WTC11 (cell line): ENCODE measurements at regions not wholly inside any gene's neighbourhood (a gene's known extent, or its start where the extent isn't known, plus 50 kb on each side); places are given as distances from the start of the nearest gene placed in this dataset.
A peak's percentile ranks its signal among the peaks of the same experiment; 100 is the strongest.

Experiments used
- ATAC-seq: fragments of 200-7000 bp; cut with Tn5 transposase; 2 replicates; pipeline ENCODE4 v1.10.0; 2021; ENCODE audit warnings: mild to moderate bottlenecking, moderate library complexity
- CTCF ChIA-PET: fragments of 300-600 bp; sonication (Branson Sonifier 250); formaldehyde crosslinking; loops from one replicate; lab custom pipeline; 2021; ENCODE audit warnings: antibody characterized with exemption; lab: Charles Lee
- POLR2A ChIA-PET: fragments of 350-600 bp; sonication (Branson Sonifier 250); formaldehyde crosslinking; loops from one replicate; lab custom pipeline; 2021; ENCODE audit warnings: antibody characterized with exemption; lab: Charles Lee
- DNase-seq: peaks from one replicate; pipeline ENCODE4 v3.0.0; 2021; ENCODE audit warnings: low spot score
- H3K27ac Mint-ChIP-seq: 2 replicates; pipeline ENCODE4 v1.8.0; 2021; ENCODE audit warnings: mixed read lengths
- H3K27me3 Mint-ChIP-seq: 2 replicates; pipeline ENCODE4 v1.8.0; 2021; ENCODE audit warnings: low read depth, mild to moderate bottlenecking, moderate library complexity, mixed read lengths
- H3K36me3 Mint-ChIP-seq: 2 replicates; pipeline ENCODE4 v1.8.0; 2021; ENCODE audit warnings: mixed read lengths
- H3K4me1 Mint-ChIP-seq: 2 replicates; pipeline ENCODE4 v1.8.0; 2022; ENCODE audit warnings: mixed read lengths
- H3K4me3 Mint-ChIP-seq: 2 replicates; pipeline ENCODE4 v1.8.0; 2021; ENCODE audit warnings: mild to moderate bottlenecking, moderate library complexity, mixed read lengths
- H3K9me3 Mint-ChIP-seq: 2 replicates; pipeline ENCODE4 v1.8.0; 2021; ENCODE audit warnings: mixed read lengths
- ETV6 ChIP-seq: sonication (generic); formaldehyde crosslinking; IDR thresholded peaks from 2 replicates; pipeline ENCODE4 v1.8.1; 2022; ENCODE audit warnings: mild to moderate bottlenecking, missing genetic modification reagents
- FOXK1 ChIP-seq: sonication (generic); formaldehyde crosslinking; IDR thresholded peaks from 2 replicates; pipeline ENCODE4 v1.8.0; 2022; ENCODE audit warnings: mild to moderate bottlenecking, moderate library complexity, missing genetic modification reagents
- FOXP1 ChIP-seq: sonication (generic); formaldehyde crosslinking; IDR thresholded peaks from 2 replicates; pipeline ENCODE4 v1.8.0; 2022; ENCODE audit warnings: missing genetic modification reagents, mild to moderate bottlenecking, moderate library complexity, borderline replicate concordance
- GTF2I ChIP-seq: fragments of 250-450 bp; sonication (Bioruptor Pico); conservative IDR thresholded peaks from 2 replicates; pipeline ENCODE4 v1.4.0; 2021; ENCODE audit warnings: mild to moderate bottlenecking
- HMGA2 ChIP-seq: fragments of 250-450 bp; sonication (Bioruptor Pico); IDR thresholded peaks from 2 replicates; pipeline ENCODE4 v1.4.0; 2021; ENCODE audit warnings: mild to moderate bottlenecking, moderate library complexity
- NFE2L1 ChIP-seq: sonication (generic); formaldehyde crosslinking; IDR thresholded peaks from 2 replicates; pipeline ENCODE4 v1.8.1; 2023; ENCODE audit warnings: missing genetic modification reagents
- NFYB ChIP-seq: sonication (generic); formaldehyde crosslinking; conservative IDR thresholded peaks from 2 replicates; pipeline ENCODE4 v1.8.0; 2022; ENCODE audit warnings: low read depth, missing genetic modification reagents
- PRDM15 ChIP-seq: sonication (generic); formaldehyde crosslinking; IDR thresholded peaks from 2 replicates; pipeline ENCODE4 v1.8.0; 2022; ENCODE audit warnings: missing genetic modification reagents
- SMAD3 ChIP-seq: sonication (generic); formaldehyde crosslinking; IDR thresholded peaks from 2 replicates; pipeline ENCODE4 v1.8.0; 2022; ENCODE audit warnings: missing genetic modification reagents, mild to moderate bottlenecking, borderline replicate concordance
- SOX15 ChIP-seq: fragments of 250-450 bp; sonication (Bioruptor Pico); IDR thresholded peaks from 2 replicates; pipeline ENCODE4 v1.9.0; 2021; ENCODE audit warnings: mild to moderate bottlenecking
- TEAD1 ChIP-seq: sonication (generic); formaldehyde crosslinking; IDR thresholded peaks from 2 replicates; pipeline ENCODE4 v1.8.0; 2022; ENCODE audit warnings: mild to moderate bottlenecking, missing genetic modification reagents
- ZMAT4 ChIP-seq: fragments of 250-450 bp; sonication (Bioruptor Pico); IDR thresholded peaks from 2 replicates; pipeline ENCODE4 v1.9.0; 2021; ENCODE audit warnings: mild to moderate bottlenecking
- ZNF138 ChIP-seq: sonication (generic); formaldehyde crosslinking; conservative IDR thresholded peaks from 2 replicates; pipeline ENCODE4 v1.8.1; 2022; ENCODE audit warnings: mild to moderate bottlenecking, moderate library complexity, missing genetic modification reagents
- ZNF232 ChIP-seq: sonication (generic); formaldehyde crosslinking; IDR thresholded peaks from 2 replicates; pipeline ENCODE4 v1.8.0; 2022; ENCODE audit warnings: mild to moderate bottlenecking, missing genetic modification reagents
- ZNF263 ChIP-seq: sonication (generic); formaldehyde crosslinking; IDR thresholded peaks from 2 replicates; pipeline ENCODE4 v1.8.1; 2022; ENCODE audit warnings: low read depth, mild to moderate bottlenecking, moderate library complexity, missing genetic modification reagents
- ZNF671 ChIP-seq: fragments of 250-450 bp; sonication (Bioruptor Pico); IDR thresholded peaks from 2 replicates; pipeline ENCODE4 v1.8.0; 2021; ENCODE audit warnings: mild to moderate bottlenecking
- TF ChIP-seq, protein P1 (sequence below): sonication (generic); formaldehyde crosslinking; IDR thresholded peaks from 2 replicates; pipeline ENCODE4 v1.8.0; 2022; ENCODE audit warnings: mild to moderate bottlenecking, missing genetic modification reagents
- TF ChIP-seq, protein P2 (sequence below): sonication (generic); formaldehyde crosslinking; IDR thresholded peaks from 2 replicates; pipeline ENCODE4 v1.8.1; 2023; ENCODE audit warnings: mild to moderate bottlenecking, missing genetic modification reagents, borderline replicate concordance
- TF ChIP-seq, protein P3 (sequence below): sonication (generic); formaldehyde crosslinking; IDR thresholded peaks from 2 replicates; pipeline ENCODE4 v1.8.1; 2022; ENCODE audit warnings: mild to moderate bottlenecking, missing genetic modification reagents, moderate library complexity, borderline replicate concordance
- TF ChIP-seq, protein P4 (sequence below): sonication (generic); formaldehyde crosslinking; IDR thresholded peaks from 2 replicates; pipeline ENCODE4 v1.8.0; 2023; ENCODE audit warnings: missing genetic modification reagents
- TF ChIP-seq, protein P5 (sequence below): sonication (generic); formaldehyde crosslinking; IDR thresholded peaks from 2 replicates; pipeline ENCODE4 v1.8.1; 2023; ENCODE audit warnings: mild to moderate bottlenecking, moderate library complexity, missing genetic modification reagents

DNA sequence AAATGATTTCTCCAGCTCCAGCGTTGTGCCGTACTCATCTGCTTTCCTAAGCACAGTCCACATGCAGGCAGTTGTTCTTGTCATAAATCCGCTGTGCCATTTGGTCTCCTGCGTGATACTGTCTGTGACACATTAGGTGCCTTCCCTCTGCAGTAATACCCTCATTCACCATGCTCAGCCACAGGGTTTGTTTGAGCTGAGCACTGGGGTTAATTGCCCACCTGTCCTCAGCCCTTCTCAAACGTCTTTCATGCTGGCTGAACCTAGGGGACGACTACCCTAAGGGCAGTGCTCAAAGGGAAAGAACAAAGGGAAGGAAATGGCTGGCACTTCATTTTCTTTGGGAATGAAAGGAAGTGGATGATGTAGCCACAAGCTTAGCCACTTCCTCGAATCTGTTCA, 64.2 kb upstream of the MYLIP start:
- ATAC-seq (peak; percentile 97), DNase-seq (no peak)
- Mint-ChIP-seq H3K27me3 (no peaks in the 10 kb centered on the region), H3K4me3 (peak overlapping the region; percentile 3), H3K4me1 (peaks cover 56% of the 10 kb centered on the region), H3K9me3 (0 out of 2 replicates have a peak, but pooled peaks cover 7% of the 10 kb centered on the region), H3K27ac (peak overlapping the region; percentile 75), H3K36me3 (0 out of 2 replicates have a peak, but pooled peaks cover 2% of the 10 kb centered on the region)
- CTCF ChIA-PET, result interaction anchor here (0.6 kb wide), 1 partner anchor 104 kb away, joined by 3 read pairs; no protein-coding TSS in a partner anchor
- TF ChIP-seq, protein P1, sequence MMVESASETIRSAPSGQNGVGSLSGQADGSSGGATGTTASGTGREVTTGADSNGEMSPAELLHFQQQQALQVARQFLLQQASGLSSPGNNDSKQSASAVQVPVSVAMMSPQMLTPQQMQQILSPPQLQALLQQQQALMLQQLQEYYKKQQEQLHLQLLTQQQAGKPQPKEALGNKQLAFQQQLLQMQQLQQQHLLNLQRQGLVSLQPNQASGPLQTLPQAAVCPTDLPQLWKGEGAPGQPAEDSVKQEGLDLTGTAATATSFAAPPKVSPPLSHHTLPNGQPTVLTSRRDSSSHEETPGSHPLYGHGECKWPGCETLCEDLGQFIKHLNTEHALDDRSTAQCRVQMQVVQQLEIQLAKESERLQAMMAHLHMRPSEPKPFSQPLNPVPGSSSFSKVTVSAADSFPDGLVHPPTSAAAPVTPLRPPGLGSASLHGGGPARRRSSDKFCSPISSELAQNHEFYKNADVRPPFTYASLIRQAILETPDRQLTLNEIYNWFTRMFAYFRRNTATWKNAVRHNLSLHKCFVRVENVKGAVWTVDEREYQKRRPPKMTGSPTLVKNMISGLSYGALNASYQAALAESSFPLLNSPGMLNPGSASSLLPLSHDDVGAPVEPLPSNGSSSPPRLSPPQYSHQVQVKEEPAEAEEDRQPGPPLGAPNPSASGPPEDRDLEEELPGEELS (CRISPR knock-in tag), result peak; percentile 71; the same call in 1 of the 2 replicates
- TF ChIP-seq FOXK1 (CRISPR knock-in tag), result 0 out of 2 replicates have a peak, but pooled peaks have one; percentile 26
- TF ChIP-seq PRDM15, result no peak
- TF ChIP-seq, protein P2, sequence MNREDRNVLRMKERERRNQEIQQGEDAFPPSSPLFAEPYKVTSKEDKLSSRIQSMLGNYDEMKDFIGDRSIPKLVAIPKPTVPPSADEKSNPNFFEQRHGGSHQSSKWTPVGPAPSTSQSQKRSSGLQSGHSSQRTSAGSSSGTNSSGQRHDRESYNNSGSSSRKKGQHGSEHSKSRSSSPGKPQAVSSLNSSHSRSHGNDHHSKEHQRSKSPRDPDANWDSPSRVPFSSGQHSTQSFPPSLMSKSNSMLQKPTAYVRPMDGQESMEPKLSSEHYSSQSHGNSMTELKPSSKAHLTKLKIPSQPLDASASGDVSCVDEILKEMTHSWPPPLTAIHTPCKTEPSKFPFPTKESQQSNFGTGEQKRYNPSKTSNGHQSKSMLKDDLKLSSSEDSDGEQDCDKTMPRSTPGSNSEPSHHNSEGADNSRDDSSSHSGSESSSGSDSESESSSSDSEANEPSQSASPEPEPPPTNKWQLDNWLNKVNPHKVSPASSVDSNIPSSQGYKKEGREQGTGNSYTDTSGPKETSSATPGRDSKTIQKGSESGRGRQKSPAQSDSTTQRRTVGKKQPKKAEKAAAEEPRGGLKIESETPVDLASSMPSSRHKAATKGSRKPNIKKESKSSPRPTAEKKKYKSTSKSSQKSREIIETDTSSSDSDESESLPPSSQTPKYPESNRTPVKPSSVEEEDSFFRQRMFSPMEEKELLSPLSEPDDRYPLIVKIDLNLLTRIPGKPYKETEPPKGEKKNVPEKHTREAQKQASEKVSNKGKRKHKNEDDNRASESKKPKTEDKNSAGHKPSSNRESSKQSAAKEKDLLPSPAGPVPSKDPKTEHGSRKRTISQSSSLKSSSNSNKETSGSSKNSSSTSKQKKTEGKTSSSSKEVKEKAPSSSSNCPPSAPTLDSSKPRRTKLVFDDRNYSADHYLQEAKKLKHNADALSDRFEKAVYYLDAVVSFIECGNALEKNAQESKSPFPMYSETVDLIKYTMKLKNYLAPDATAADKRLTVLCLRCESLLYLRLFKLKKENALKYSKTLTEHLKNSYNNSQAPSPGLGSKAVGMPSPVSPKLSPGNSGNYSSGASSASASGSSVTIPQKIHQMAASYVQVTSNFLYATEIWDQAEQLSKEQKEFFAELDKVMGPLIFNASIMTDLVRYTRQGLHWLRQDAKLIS (CRISPR knock-in tag), result peak; percentile 70; the same call in 1 of the 2 replicates
- TF ChIP-seq TEAD1 (CRISPR knock-in tag), result peak; percentile 88; the same call in 1 of the 2 replicates
- TF ChIP-seq ZMAT4 (CRISPR knock-in tag), result peak; percentile 69; the same call in 1 of the 2 replicates
- TF ChIP-seq ETV6, result peak; percentile 97
- TF ChIP-seq ZNF138, result no peak
- POLR2A ChIA-PET, result interaction anchor here (0.7 kb wide), 1 partner anchor 92 kb away, joined by 9 read pairs; no protein-coding TSS in a partner anchor

DNA sequence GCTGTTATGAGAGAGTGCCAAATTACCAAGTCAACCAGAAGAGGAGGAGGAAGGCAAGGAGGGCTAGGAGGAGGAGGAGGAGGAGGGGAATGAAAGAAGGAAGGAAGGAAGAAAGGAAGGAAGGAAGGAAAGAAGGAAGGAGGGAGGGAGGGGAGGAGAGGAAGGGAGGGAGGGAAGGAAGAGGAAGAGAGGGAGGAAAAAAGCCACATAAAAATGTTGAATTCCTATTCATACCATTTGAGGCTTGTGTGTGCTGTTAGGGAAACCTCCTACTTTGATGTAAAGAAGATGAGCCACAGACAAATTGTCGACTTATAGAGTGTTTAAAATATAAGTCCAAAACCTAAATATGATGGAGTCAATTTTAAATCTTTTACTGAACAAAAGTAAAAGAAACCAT, 65.3 kb upstream of the MYLIP start:
- H3K9me3 Mint-ChIP-seq, result 0 out of 2 replicates have a peak, but pooled peaks cover 7% of the 10 kb centered on the region
- CTCF ChIA-PET, result no interaction called here
- TF ChIP-seq, protein P3, sequence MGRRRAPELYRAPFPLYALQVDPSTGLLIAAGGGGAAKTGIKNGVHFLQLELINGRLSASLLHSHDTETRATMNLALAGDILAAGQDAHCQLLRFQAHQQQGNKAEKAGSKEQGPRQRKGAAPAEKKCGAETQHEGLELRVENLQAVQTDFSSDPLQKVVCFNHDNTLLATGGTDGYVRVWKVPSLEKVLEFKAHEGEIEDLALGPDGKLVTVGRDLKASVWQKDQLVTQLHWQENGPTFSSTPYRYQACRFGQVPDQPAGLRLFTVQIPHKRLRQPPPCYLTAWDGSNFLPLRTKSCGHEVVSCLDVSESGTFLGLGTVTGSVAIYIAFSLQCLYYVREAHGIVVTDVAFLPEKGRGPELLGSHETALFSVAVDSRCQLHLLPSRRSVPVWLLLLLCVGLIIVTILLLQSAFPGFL (CRISPR knock-in tag), result no peak
- TF ChIP-seq ZMAT4 (CRISPR knock-in tag) (no peak), GTF2I (CRISPR knock-in tag) (no peak), ZNF232 (CRISPR knock-in tag) (no peak), ZNF263 (CRISPR knock-in tag) (no peak), FOXP1 (CRISPR knock-in tag) (no peak), NFE2L1 (CRISPR knock-in tag) (no peak), SOX15 (CRISPR knock-in tag) (no peak), SMAD3 (CRISPR knock-in tag) (no peak), ZNF671 (CRISPR knock-in tag) (no peak), HMGA2 (CRISPR knock-in tag) (no peak), NFYB (CRISPR knock-in tag) (no peak)
- TF ChIP-seq, protein P4, sequence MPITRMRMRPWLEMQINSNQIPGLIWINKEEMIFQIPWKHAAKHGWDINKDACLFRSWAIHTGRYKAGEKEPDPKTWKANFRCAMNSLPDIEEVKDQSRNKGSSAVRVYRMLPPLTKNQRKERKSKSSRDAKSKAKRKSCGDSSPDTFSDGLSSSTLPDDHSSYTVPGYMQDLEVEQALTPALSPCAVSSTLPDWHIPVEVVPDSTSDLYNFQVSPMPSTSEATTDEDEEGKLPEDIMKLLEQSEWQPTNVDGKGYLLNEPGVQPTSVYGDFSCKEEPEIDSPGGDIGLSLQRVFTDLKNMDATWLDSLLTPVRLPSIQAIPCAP, result no peak
- TF ChIP-seq, protein P5, sequence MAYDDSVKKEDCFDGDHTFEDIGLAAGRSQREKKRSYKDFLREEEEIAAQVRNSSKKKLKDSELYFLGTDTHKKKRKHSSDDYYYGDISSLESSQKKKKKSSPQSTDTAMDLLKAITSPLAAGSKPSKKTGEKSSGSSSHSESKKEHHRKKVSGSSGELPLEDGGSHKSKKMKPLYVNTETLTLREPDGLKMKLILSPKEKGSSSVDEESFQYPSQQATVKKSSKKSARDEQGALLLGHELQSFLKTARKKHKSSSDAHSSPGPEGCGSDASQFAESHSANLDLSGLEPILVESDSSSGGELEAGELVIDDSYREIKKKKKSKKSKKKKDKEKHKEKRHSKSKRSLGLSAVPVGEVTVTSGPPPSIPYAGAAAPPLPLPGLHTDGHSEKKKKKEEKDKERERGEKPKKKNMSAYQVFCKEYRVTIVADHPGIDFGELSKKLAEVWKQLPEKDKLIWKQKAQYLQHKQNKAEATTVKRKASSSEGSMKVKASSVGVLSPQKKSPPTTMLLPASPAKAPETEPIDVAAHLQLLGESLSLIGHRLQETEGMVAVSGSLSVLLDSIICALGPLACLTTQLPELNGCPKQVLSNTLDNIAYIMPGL, result no peak

More for the DNA sequence above, 65.3 kb upstream of the MYLIP start:
- POLR2A ChIA-PET, result no interaction called here
- H3K4me3 Mint-ChIP-seq, result no peak overlapping the region
- ATAC-seq, result no peak
- peaks cover 65% of the 10 kb centered on the region for H3K4me1 Mint-ChIP-seq
- H3K27ac Mint-ChIP-seq, result no peak overlapping the region
- no peaks in the 10 kb centered on the region for H3K27me3 Mint-ChIP-seq
- H3K36me3 Mint-ChIP-seq, result 0 out of 2 replicates have a peak, but pooled peaks cover 2% of the 10 kb centered on the region
- DNase-seq, result no peak
